Type B pancreatic cell (in vitro differentiated cells): ENCODE measurements at regions not wholly inside any gene's neighbourhood (a gene's known extent, or its start where the extent isn't known, plus 50 kb on each side); places are given as distances from the start of the nearest gene placed in this dataset.

Source experiments
- DNase-seq: peaks from one replicate; pipeline ENCODE4 v3.0.0; 2021; ENCODE audit warnings: mixed read lengths; ENCODE audit not compliant: unreplicated experiment; ENCODE audit errors: extremely low spot score
- H3K27ac Mint-ChIP-seq: 2 replicates; pipeline ENCODE4 v1.8.0; 2021; ENCODE audit warnings: mild to moderate bottlenecking, mixed read lengths
- H3K27me3 Mint-ChIP-seq: 2 replicates; pipeline ENCODE4 v1.8.0; 2021; ENCODE audit warnings: mixed read lengths
- H3K36me3 Mint-ChIP-seq: 2 replicates; pipeline ENCODE4 v1.8.0; 2021; ENCODE audit warnings: mixed read lengths
- H3K4me1 Mint-ChIP-seq: one replicate; pipeline ENCODE4 v1.8.0; 2021; ENCODE audit warnings: mixed read lengths; ENCODE audit not compliant: unreplicated experiment
- H3K4me3 Mint-ChIP-seq: 2 replicates; pipeline ENCODE4 v1.8.0; 2021; ENCODE audit warnings: mild to moderate bottlenecking, mixed read lengths
- H3K9me3 Mint-ChIP-seq: 2 replicates; pipeline ENCODE4 v1.8.0; 2021; ENCODE audit warnings: mixed read lengths
- TF ChIP-seq, protein P1 (sequence below): fragments of 200-600 bp; sonication (generic); conservative IDR thresholded peaks from 2 replicates; pipeline ENCODE4 v1.5.0; 2021; ENCODE audit warnings: antibody characterized with exemption, mild to moderate bottlenecking

DNA sequence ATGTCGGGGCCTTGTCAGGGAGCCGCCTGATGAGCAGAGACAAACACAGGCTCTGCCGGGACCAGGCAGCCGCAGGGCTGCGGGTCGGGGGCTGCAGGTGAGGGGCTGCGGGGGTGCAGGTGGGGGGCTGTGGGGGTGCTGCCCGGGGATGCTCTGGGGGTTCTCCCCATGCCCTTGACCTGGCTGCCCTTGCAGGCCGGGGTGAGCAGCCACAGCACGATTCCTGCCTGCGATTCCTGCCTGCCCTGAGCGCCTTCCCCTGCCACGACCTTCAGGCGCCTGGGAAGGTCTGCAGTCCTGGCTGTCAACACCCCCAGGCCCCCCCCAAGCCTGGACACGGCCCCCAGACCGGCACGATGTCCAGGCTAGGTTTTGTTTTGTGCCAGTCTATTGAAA lies 106.3 kb downstream of the FAM53A start:
- Mint-ChIP-seq H3K4me1 (peaks cover 7% of the 10 kb centered on the region), H3K27ac (no peak overlapping the region), H3K27me3 (peaks cover 30% of the 10 kb centered on the region), H3K9me3 (no peaks in the 10 kb centered on the region), H3K4me3 (no peak overlapping the region), H3K36me3 (no peaks in the 10 kb centered on the region)
- DNase-seq, result no peak
- TF ChIP-seq, protein P1, sequence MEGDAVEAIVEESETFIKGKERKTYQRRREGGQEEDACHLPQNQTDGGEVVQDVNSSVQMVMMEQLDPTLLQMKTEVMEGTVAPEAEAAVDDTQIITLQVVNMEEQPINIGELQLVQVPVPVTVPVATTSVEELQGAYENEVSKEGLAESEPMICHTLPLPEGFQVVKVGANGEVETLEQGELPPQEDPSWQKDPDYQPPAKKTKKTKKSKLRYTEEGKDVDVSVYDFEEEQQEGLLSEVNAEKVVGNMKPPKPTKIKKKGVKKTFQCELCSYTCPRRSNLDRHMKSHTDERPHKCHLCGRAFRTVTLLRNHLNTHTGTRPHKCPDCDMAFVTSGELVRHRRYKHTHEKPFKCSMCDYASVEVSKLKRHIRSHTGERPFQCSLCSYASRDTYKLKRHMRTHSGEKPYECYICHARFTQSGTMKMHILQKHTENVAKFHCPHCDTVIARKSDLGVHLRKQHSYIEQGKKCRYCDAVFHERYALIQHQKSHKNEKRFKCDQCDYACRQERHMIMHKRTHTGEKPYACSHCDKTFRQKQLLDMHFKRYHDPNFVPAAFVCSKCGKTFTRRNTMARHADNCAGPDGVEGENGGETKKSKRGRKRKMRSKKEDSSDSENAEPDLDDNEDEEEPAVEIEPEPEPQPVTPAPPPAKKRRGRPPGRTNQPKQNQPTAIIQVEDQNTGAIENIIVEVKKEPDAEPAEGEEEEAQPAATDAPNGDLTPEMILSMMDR, result no peak

DNA sequence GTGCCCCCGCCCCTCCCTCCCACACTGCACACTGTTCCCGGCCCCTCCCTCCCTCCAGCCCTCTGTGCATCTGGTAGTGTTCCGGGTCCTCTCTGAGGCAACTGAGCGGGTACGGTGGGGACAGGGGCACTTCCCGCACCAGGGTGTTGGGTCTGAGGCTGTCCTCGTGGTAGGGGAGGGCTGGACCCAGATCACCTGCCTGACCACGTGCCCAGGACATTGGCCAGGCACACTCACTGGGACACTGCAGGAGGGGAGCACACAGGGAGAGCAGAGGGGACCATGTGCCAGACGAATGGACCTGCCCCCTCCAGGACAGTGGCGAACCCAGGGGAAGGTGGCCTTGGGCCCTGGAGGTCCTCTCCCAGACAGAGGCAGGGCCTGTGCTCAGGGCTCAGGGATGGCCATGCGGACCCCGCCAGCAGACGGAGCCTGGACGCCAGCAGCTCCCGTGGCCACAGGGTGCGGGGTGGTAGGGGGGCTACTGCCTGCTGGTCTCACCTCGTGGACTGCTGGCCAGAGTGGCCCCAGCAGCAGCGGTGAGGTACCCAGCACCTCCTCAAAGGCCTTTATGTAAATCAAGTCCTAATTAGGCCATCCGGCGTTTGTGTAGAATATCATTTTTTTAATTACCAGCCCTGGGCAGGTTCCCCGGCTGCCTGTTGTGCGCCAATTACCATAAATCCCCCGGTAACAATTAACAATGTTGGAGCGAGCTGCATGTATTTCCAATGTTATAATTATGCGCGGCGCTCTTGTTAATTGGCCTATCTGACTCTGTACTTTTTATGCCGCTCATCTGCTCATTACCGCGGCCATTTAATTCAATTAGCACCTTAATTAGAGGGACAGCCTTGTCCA lies 106.9 kb downstream of the FAM53A start:
- DNase-seq, result no peak
- peaks cover 8% of the 10 kb centered on the region for H3K4me1 Mint-ChIP-seq
- H3K9me3 Mint-ChIP-seq, result no peaks in the 10 kb centered on the region
- TF ChIP-seq, protein P1, result no peak
- H3K36me3 Mint-ChIP-seq, result no peaks in the 10 kb centered on the region
- no peak overlapping the region for H3K4me3 Mint-ChIP-seq
- H3K27ac Mint-ChIP-seq, result no peak overlapping the region
- peaks cover 29% of the 10 kb centered on the region for H3K27me3 Mint-ChIP-seq

DNA sequence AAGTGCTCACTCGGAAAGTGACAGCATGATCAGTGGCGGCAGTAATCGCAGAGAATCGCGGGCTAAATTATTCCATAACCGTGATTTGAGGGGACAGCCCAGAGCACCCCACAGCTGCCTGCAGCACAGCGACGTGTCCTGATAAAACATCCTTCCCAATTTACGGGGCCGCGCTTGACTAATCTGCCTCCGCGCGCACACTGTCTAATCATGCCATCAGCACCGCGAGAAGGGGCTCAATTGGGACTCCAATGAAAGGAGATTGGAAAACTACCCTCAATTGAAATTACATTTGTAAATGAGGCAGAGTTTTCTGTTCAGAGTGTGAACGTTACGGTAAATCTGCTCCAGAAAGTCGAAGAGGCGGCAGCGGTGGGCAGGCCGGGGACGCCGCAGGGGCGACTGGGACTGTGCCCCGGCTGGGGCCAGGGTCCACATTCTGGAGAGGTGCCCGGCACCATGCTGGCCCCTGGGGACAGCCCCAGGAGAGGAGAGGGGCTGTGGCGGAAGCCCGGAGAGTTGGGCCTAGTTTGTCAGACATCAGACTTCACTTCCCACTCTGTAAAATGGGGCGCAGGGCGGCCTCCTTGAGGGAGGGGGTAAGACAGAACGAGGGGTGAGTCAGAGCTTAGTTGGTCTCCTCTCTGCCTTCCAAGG lies 107.7 kb downstream of the FAM53A start:
- no peak overlapping the region for H3K27ac Mint-ChIP-seq
- TF ChIP-seq, protein P1, result no peak
- H3K4me1 Mint-ChIP-seq, result peaks cover 8% of the 10 kb centered on the region
- peak overlapping the region; percentile 21 for H3K4me3 Mint-ChIP-seq
- no peaks in the 10 kb centered on the region for H3K9me3 Mint-ChIP-seq
- H3K27me3 Mint-ChIP-seq, result peaks cover 32% of the 10 kb centered on the region
- DNase-seq, result no peak
- no peaks in the 10 kb centered on the region for H3K36me3 Mint-ChIP-seq

DNA sequence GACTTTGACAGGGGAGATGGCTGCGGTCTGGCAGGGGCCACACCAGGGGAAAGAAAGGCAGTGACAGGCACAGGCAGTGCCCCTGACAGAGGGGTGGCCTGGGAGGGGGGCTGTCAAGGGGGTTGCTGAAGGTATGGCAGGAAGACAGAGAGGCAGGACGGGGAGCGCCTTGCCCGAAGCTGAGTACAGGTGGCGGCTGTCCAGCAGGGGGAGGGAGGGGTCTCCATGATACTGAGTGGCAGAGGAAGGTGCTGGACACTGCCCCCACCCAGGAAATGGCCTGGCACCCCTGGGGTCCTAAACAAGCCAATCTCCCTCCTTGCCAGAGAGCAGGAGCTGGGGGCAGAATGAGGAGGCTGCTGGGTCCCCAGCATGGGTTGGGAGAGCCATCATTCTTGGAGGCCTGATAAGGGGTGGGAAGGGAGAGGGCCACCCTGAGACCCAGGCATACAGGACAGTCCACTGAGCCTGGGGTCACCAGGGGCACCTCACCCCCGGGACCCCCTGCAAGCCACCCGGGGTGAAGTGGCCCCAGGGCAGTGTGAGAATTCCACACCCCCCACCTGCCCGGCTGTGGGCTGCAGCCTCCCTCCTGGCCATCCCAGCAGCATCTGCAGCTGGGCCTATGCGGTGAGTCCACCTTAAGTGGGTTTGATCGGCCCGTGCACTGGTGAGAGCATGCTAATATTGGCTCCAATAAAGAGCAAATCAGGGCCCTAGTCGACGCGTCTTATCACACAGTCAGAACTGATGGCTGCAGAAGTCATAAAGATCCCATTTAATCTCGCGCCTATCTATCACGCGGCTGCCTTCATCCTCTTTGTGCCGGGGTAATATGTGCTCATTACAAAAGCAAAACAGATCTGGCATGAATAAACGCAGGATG lies 108.5 kb downstream of the FAM53A start:
- peaks cover 29% of the 10 kb centered on the region for H3K27me3 Mint-ChIP-seq
- H3K36me3 Mint-ChIP-seq, result no peaks in the 10 kb centered on the region
- peak overlapping the region; percentile 21 for H3K4me3 Mint-ChIP-seq
- H3K27ac Mint-ChIP-seq, result no peak overlapping the region
- no peak for DNase-seq
- peaks cover 5% of the 10 kb centered on the region for H3K4me1 Mint-ChIP-seq
- no peaks in the 10 kb centered on the region for H3K9me3 Mint-ChIP-seq
- TF ChIP-seq, protein P1, result no peak

DNA sequence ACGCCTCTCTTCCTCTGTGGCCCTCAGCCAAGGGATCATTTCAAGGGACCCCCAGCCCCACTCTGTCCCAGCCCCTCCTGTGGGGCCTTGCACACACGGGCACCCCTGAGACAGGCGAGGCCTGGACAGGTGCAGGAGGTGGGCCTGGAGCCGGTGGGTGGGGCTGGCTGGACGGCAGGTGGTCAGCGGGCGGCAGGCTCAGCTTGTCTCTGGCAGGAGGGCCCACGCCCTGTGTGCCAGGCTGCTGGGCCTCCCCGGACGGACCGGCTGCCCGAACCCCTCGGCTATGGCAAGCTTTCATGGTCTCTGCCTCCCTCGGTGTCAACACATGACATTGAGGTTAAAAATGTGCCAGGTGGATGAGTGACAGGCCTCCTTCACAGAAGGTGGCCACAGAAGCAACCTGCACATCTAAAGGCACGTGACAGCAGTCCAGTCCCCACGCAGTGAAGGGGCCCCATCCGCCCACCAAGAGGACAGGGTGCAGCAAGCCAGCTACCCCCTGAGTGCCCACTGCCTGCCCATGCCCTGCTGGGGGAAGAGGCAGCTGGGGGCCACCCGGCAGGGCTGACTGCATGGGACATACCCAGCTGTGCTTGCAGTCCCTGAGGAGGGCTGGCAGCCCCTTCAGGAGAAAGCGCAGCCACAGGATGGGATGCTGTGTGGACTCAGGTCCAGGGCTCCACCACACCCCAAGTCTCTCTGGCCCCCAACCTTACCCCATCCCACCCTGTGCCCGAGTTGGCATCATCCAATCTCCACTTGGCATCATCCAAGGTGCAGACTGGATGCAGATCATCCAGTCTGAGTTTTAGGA lies 109.3 kb downstream of the FAM53A start:
- TF ChIP-seq, protein P1, result no peak
- Mint-ChIP-seq H3K4me3 (no peak overlapping the region), H3K27ac (no peak overlapping the region), H3K4me1 (peaks cover 5% of the 10 kb centered on the region), H3K27me3 (peaks cover 29% of the 10 kb centered on the region), H3K36me3 (no peaks in the 10 kb centered on the region), H3K9me3 (no peaks in the 10 kb centered on the region)
- no peak for DNase-seq
